ENCODE measurements at regions not wholly inside any gene's neighbourhood (a gene's known extent, or its start where the extent isn't known, plus 50 kb on each side); places are given as distances from the start of the nearest gene placed in this dataset.

DNA sequence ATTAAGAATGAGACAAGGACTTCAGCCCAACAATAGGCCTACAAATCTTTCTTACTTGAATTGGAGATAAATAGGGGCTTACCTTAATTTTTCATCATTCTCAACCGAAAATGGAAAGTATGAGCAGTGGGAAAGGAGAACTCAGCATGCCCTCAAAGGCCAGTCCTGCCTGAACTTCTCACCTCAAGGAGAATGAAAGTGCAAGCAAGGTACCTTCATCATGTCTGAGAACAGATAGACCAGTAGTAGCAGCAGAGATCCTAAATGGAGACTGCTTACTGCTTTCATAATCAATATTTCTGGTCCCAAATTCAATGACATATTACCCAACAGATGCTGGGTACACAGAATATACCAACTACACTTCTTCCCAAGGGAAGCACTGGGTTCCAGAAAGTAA, 194.0 kb upstream of the SLITRK1 start:
- POLR2A ChIA-PET (ENCODE audit: low non-redundant PET), result no interaction called here
- BruUV-seq (replicated peaks), result no TSS peak

DNA sequence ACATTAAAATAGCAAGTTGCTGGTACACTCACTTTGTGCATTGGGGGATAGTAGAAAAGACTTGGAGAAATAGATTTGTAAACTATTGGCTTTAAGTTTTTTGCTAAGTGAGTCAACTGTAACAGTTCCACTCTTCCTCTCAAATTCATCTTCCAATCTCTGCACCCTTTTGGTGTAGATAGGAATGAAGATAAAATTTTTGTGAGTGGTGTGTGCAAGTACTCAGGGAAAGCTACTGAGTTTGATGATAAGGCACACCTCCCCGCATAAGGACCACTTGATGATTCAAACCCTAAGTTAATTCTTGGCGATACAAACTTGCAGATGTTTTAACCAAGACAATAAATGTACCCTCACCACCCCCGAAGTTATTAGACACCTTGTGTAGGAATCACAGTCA, 168.3 kb upstream of the SLITRK1 start:
- H3K9me3 ChIP-seq (ENCODE audit: low read depth, low read length, poor library complexity, severe bottlenecking), result no peaks in the 10 kb centered on the region
- intact Hi-C loops (cut with micrococcal nuclease; ENCODE audit: unreplicated experiment), result no loop called here
- CTCF ChIA-PET, result no interaction called here
- POLR2A ChIA-PET (ENCODE audit: low non-redundant PET), result no interaction called here
- H3K27me3 ChIP-seq (replicated peaks; ENCODE audit: insufficient read depth, low read depth, low read length, poor library complexity), result no peaks in the 10 kb centered on the region
- H3K4me3 ChIP-seq (ENCODE audit: low read depth, low read length, poor library complexity, severe bottlenecking), result no peak overlapping the region
- no peaks in the 10 kb centered on the region for H3K36me3 ChIP-seq (ENCODE audit: insufficient read depth, low read length, poor library complexity, severe bottlenecking)
- no peak for DNase-seq (ENCODE audit: low spot score)
- no TSS peak for BruUV-seq (replicated peaks)
- no peak overlapping the region for H3K27ac ChIP-seq (ENCODE audit: low read depth, low read length, poor library complexity, severe bottlenecking)
- no peaks in the 10 kb centered on the region for H3K4me1 ChIP-seq (ENCODE audit: insufficient read depth, low read length, poor library complexity, severe bottlenecking)
- TF ChIP-seq EZH2 (IDR thresholded peaks at IDR 0.05; ENCODE audit: borderline replicate concordance, low read depth, low read length, poor library complexity, severe bottlenecking), result no peak
- TF ChIP-seq, protein P1, sequence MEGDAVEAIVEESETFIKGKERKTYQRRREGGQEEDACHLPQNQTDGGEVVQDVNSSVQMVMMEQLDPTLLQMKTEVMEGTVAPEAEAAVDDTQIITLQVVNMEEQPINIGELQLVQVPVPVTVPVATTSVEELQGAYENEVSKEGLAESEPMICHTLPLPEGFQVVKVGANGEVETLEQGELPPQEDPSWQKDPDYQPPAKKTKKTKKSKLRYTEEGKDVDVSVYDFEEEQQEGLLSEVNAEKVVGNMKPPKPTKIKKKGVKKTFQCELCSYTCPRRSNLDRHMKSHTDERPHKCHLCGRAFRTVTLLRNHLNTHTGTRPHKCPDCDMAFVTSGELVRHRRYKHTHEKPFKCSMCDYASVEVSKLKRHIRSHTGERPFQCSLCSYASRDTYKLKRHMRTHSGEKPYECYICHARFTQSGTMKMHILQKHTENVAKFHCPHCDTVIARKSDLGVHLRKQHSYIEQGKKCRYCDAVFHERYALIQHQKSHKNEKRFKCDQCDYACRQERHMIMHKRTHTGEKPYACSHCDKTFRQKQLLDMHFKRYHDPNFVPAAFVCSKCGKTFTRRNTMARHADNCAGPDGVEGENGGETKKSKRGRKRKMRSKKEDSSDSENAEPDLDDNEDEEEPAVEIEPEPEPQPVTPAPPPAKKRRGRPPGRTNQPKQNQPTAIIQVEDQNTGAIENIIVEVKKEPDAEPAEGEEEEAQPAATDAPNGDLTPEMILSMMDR (conservative IDR thresholded peaks at IDR 0.05; ENCODE audit: low read depth, low read length), result no peak

More for the DNA sequence above, 194.0 kb upstream of the SLITRK1 start:
- H3K4me3 ChIP-seq (ENCODE audit: low read depth, low read length, poor library complexity, severe bottlenecking), result no peak overlapping the region
- H3K36me3 ChIP-seq (ENCODE audit: insufficient read depth, low read length, poor library complexity, severe bottlenecking), result no peaks in the 10 kb centered on the region
- H3K9me3 ChIP-seq (ENCODE audit: low read depth, low read length, poor library complexity, severe bottlenecking), result no peaks in the 10 kb centered on the region
- TF ChIP-seq EZH2 (IDR thresholded peaks at IDR 0.05; ENCODE audit: borderline replicate concordance, low read depth, low read length, poor library complexity, severe bottlenecking), result no peak
- TF ChIP-seq, protein P1 (conservative IDR thresholded peaks at IDR 0.05; ENCODE audit: low read depth, low read length), result no peak
- intact Hi-C loops (cut with micrococcal nuclease; ENCODE audit: unreplicated experiment), result no loop called here
- no peak overlapping the region for H3K27ac ChIP-seq (ENCODE audit: low read depth, low read length, poor library complexity, severe bottlenecking)
- no peaks in the 10 kb centered on the region for H3K27me3 ChIP-seq (replicated peaks; ENCODE audit: insufficient read depth, low read depth, low read length, poor library complexity)
- H3K4me1 ChIP-seq (ENCODE audit: insufficient read depth, low read length, poor library complexity, severe bottlenecking), result peaks cover 5% of the 10 kb centered on the region
- DNase-seq (ENCODE audit: low spot score), result no peak
- CTCF ChIA-PET, result no interaction called here

DNA sequence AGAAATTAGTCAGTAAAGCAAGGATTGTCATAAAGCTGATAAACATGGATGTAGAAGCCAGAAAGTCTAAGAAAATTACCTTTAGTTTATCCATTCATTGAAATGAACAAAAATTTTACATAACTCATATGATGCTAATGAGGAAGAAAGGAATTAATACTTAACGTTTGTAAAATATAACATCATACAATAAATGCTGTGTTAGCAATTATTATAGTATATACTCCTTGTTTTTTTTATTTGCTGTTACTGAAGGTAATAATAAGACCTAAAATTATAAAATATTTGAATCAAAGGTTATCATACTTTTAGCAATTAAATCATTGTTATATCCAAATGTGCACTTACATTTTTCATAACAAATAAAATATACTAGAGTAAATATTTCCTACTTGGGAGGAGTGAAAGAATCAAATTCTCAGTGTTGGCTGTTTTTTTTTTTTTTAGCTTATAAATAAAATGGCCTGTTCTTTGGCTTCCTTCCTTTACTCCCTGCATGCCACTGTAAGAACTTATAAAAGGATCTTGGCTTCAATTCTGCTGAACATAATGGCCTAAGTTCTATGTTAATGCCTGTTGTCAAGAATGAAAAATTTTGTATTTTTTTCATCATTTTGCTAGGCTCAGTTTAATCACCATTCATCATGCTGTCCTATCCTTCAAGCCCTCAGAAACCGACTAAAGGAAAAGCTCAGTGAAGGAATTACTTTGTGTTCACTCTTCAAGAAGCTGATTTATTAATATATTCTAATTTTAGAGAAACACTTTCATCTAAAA, 167.4 kb upstream of the SLITRK1 start:
- intact Hi-C loops (cut with micrococcal nuclease; ENCODE audit: unreplicated experiment), result no loop called here
- H3K27ac ChIP-seq (ENCODE audit: low read depth, low read length, poor library complexity, severe bottlenecking), result no peak overlapping the region
- BruUV-seq (replicated peaks), result no TSS peak
- ChIA-PET POLR2A (ENCODE audit: low non-redundant PET) (no interaction called here), CTCF (no interaction called here)
- no peaks in the 10 kb centered on the region for H3K36me3 ChIP-seq (ENCODE audit: insufficient read depth, low read length, poor library complexity, severe bottlenecking)
- H3K4me1 ChIP-seq (ENCODE audit: insufficient read depth, low read length, poor library complexity, severe bottlenecking), result no peaks in the 10 kb centered on the region
- H3K27me3 ChIP-seq (replicated peaks; ENCODE audit: insufficient read depth, low read depth, low read length, poor library complexity), result no peaks in the 10 kb centered on the region
- no peak for DNase-seq (ENCODE audit: low spot score)
- no peaks in the 10 kb centered on the region for H3K9me3 ChIP-seq (ENCODE audit: low read depth, low read length, poor library complexity, severe bottlenecking)
- TF ChIP-seq, protein P1 (conservative IDR thresholded peaks at IDR 0.05; ENCODE audit: low read depth, low read length), result no peak
- H3K4me3 ChIP-seq (ENCODE audit: low read depth, low read length, poor library complexity, severe bottlenecking), result no peak overlapping the region
